SK-N-SH treated with all-trans-retinoic acid at 6 μM for 48 hours (cell line): ENCODE measurements at regions not wholly inside any gene's neighbourhood (a gene's known extent, or its start where the extent isn't known, plus 50 kb on each side); places are given as distances from the start of the nearest gene placed in this dataset.

Experiments used
- ATAC-seq: fragments of 200-7000 bp; cut with Tn5 transposase; 3 replicates; pipeline ENCODE4 v1.9.1; 2020; ENCODE audit warnings: mild to moderate bottlenecking, moderate library complexity
- ARNTL ChIP-seq: fragments of 450-650 bp; formaldehyde crosslinking; IDR thresholded peaks from 2 replicates; pipeline ENCODE4 v1.5.0; 2020; ENCODE audit warnings: low read depth, mild to moderate bottlenecking, moderate library complexity, borderline replicate concordance
- BACH2 ChIP-seq: fragments of 250-450 bp; sonication (Bioruptor Pico); IDR thresholded peaks from 2 replicates; pipeline ENCODE4 v1.9.0; 2021; ENCODE audit warnings: mild to moderate bottlenecking, borderline replicate concordance
- CSDC2 ChIP-seq: fragments of 250-450 bp; sonication (Bioruptor Pico); IDR thresholded peaks from 2 replicates; pipeline ENCODE4 v1.5.0; 2020; ENCODE audit warnings: mild to moderate bottlenecking, moderate library complexity
- ESRRG ChIP-seq: fragments of 250-450 bp; sonication (Bioruptor Pico); IDR thresholded peaks from 2 replicates; pipeline ENCODE4 v1.6.1; 2021; ENCODE audit warnings: mild to moderate bottlenecking
- GLIS3 ChIP-seq: fragments of 250-450 bp; sonication (Bioruptor Pico); IDR thresholded peaks from 2 replicates; pipeline ENCODE4 v1.5.0; 2020; ENCODE audit warnings: mild to moderate bottlenecking, moderate library complexity
- ISL1 ChIP-seq: fragments of 250-450 bp; sonication (Bioruptor Pico); IDR thresholded peaks from 2 replicates; pipeline ENCODE4 v2.1.2; 2022; ENCODE audit warnings: mild to moderate bottlenecking, moderate library complexity
- OSR1 ChIP-seq: fragments of 250-450 bp; sonication (Bioruptor Pico); IDR thresholded peaks from 2 replicates; pipeline ENCODE4 v1.8.0; 2022; ENCODE audit warnings: moderate library complexity, mild to moderate bottlenecking, inconsistent platforms
- PPARA ChIP-seq: fragments of 250-450 bp; sonication (Bioruptor Pico); IDR thresholded peaks from 2 replicates; pipeline ENCODE4 v1.5.0; 2020; ENCODE audit warnings: mild to moderate bottlenecking, borderline replicate concordance
- RARB ChIP-seq: fragments of 250-450 bp; sonication (Bioruptor Pico); IDR thresholded peaks from 2 replicates; pipeline ENCODE4 v1.8.0; 2021; ENCODE audit warnings: mild to moderate bottlenecking, moderate library complexity
- SNAI2 ChIP-seq: fragments of 250-450 bp; sonication (Bioruptor Pico); IDR thresholded peaks from 2 replicates; pipeline ENCODE4 v1.5.0; 2020; ENCODE audit warnings: mild to moderate bottlenecking, moderate library complexity
- TCF4 ChIP-seq: fragments of 250-450 bp; sonication (Bioruptor Pico); IDR thresholded peaks from 2 replicates; pipeline ENCODE4 v1.8.0; 2021; ENCODE audit warnings: mild to moderate bottlenecking, moderate library complexity, borderline replicate concordance
- ZFP3 ChIP-seq: fragments of 250-450 bp; sonication (Bioruptor Pico); IDR thresholded peaks from 2 replicates; pipeline ENCODE4 v1.5.0; 2020; ENCODE audit warnings: mild to moderate bottlenecking, moderate library complexity
- ZFP30 ChIP-seq: fragments of 450-650 bp; formaldehyde crosslinking; IDR thresholded peaks from 2 replicates; pipeline ENCODE4 v1.5.0; 2022; ENCODE audit warnings: mild to moderate bottlenecking, moderate library complexity
- ZNF565 ChIP-seq: fragments of 450-650 bp; formaldehyde crosslinking; conservative IDR thresholded peaks from 2 replicates; pipeline ENCODE4 v1.5.0; 2020; ENCODE audit warnings: low read depth, mild to moderate bottlenecking, moderate library complexity
- ZNF70 ChIP-seq: fragments of 450-650 bp; formaldehyde crosslinking; IDR thresholded peaks from 2 replicates; pipeline ENCODE4 v1.5.0; 2020; ENCODE audit warnings: mild to moderate bottlenecking, moderate library complexity
- ZNF8 ChIP-seq: fragments of 450-650 bp; formaldehyde crosslinking; IDR thresholded peaks from 2 replicates; pipeline ENCODE4 v1.5.0; 2020; ENCODE audit warnings: mild to moderate bottlenecking, moderate library complexity
- TF ChIP-seq, protein P1 (sequence below): fragments of 250-450 bp; sonication (Bioruptor Pico); IDR thresholded peaks from 2 replicates; pipeline ENCODE4 v1.8.0; 2020; ENCODE audit warnings: mild to moderate bottlenecking, moderate library complexity, borderline replicate concordance
- TF ChIP-seq, protein P2 (sequence below): fragments of 250-450 bp; sonication (Bioruptor Pico); IDR thresholded peaks from 2 replicates; pipeline ENCODE4 v1.5.1; 2021; ENCODE audit warnings: mild to moderate bottlenecking, moderate library complexity
- TF ChIP-seq, protein P3 (sequence below): fragments of 250-450 bp; sonication (Bioruptor Pico); IDR thresholded peaks from 2 replicates; pipeline ENCODE4 v1.8.0; 2021; ENCODE audit warnings: low read depth, mild to moderate bottlenecking, moderate library complexity, borderline replicate concordance

DNA sequence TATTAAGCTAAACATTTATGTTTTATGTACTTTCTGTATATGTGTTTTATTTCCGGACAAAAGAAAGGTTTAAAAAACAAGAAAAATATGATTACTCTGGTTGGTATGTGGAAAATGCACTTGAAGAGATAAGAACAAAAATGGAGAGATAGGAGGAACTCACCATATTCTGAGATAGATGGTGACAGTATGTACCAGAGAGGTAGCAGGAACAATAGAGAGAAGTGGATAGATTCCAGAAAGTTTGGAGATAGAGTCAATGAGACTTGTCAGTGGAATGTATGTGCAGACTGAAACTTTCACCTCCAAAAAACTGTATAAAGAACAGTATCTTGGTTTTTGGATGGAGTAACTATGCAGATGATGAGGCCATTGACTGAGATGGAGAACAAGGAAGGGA, 105.6 kb upstream of the FSHR start (continued):
- TF ChIP-seq PPARA (CRISPR knock-in tag) (no peak), RARB (CRISPR knock-in tag) (no peak), ISL1 (CRISPR knock-in tag) (no peak), CSDC2 (CRISPR knock-in tag) (no peak), ZNF565 (CRISPR knock-in tag) (no peak)

DNA sequence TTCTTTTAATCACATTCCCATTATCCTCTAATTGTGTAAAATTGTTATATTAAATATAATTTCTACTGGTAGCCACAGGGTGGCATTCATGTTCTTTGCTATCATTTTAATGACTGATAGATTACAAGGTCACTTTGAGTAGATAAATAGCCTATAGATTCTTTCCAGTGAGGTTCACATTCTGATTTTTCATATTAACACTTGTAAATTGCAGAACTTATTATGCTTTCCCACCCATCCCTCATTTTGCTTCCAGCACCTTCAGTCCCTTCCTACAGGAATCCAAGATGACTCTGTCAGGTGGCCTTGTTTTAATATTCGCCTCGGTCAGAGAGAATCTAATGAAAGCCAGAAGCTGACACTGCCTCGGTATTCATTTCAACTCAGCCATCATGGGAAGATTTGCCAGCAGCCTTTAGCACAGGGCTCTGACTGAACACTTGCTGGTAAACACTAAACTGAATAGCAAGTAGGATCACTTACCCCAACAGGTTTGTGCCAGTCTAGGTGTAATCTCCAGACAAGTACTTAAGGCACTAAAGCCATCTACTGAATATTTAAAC, 101.2 kb upstream of the FSHR start:
- TF ChIP-seq TCF4 (CRISPR knock-in tag), result no peak; the same call in 1 of the 2 replicates
- TF ChIP-seq, all 23 proteins: peak for 0
- no peak for ATAC-seq

DNA sequence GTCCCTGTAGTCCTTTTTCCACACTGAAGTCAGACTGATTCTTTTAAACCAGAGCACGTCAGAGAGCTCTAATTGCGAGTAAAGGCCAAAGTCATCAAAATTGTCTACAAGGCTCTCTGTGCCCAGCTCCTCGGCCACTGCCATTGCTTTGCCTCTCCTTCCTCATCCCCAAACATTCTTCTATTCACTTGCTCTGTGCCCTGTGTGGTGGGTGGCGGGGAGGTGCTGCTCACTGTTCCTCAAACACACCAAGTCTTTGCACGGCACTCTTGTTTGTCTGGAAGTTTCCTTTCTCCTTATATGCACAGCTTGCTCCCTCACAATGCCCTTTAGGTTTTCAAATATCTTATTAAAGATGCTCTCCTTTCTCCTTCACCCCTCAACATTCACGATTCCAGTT, 100.1 kb upstream of the FSHR start:
- no peak for ATAC-seq
- TF ChIP-seq ZNF8 (CRISPR knock-in tag) (no peak), OSR1 (no peak), ZNF70 (CRISPR knock-in tag) (no peak), PPARA (CRISPR knock-in tag) (no peak), ESRRG (no peak), GLIS3 (CRISPR knock-in tag) (no peak), ZFP3 (no peak), TCF4 (CRISPR knock-in tag) (no peak), BACH2 (CRISPR knock-in tag) (no peak), CSDC2 (CRISPR knock-in tag) (no peak), SNAI2 (CRISPR knock-in tag) (no peak)
- TF ChIP-seq, protein P1, sequence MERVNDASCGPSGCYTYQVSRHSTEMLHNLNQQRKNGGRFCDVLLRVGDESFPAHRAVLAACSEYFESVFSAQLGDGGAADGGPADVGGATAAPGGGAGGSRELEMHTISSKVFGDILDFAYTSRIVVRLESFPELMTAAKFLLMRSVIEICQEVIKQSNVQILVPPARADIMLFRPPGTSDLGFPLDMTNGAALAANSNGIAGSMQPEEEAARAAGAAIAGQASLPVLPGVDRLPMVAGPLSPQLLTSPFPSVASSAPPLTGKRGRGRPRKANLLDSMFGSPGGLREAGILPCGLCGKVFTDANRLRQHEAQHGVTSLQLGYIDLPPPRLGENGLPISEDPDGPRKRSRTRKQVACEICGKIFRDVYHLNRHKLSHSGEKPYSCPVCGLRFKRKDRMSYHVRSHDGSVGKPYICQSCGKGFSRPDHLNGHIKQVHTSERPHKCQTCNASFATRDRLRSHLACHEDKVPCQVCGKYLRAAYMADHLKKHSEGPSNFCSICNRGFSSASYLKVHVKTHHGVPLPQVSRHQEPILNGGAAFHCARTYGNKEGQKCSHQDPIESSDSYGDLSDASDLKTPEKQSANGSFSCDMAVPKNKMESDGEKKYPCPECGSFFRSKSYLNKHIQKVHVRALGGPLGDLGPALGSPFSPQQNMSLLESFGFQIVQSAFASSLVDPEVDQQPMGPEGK (CRISPR knock-in tag), result no peak
- TF ChIP-seq, protein P2, sequence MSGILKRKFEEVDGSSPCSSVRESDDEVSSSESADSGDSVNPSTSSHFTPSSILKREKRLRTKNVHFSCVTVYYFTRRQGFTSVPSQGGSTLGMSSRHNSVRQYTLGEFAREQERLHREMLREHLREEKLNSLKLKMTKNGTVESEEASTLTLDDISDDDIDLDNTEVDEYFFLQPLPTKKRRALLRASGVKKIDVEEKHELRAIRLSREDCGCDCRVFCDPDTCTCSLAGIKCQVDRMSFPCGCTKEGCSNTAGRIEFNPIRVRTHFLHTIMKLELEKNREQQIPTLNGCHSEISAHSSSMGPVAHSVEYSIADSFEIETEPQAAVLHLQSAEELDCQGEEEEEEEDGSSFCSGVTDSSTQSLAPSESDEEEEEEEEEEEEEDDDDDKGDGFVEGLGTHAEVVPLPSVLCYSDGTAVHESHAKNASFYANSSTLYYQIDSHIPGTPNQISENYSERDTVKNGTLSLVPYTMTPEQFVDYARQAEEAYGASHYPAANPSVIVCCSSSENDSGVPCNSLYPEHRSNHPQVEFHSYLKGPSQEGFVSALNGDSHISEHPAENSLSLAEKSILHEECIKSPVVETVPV (CRISPR knock-in tag), result no peak

DNA sequence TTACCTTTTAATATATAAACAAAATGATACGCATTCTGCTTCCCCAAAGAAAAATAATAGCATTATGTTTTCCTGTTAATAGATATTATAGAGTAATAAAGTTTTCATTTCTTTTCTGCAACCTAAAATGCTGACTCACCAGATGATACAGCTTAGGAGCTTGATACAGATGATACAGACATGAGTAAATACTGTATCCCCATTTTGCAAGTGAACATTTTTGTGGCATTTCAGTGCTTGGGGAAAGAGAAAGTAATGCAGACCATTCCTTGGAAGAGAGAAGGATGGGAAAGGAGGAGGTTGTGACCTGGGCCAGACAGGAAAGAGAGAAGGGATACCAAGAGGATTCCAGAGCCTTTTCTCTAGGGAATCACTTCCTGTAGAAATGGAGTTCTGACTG, 97.5 kb upstream of the FSHR start:
- no peak for ATAC-seq

More for the DNA sequence above, 97.5 kb upstream of the FSHR start:
- TF ChIP-seq ZNF8 (CRISPR knock-in tag) (no peak), OSR1 (no peak), ISL1 (CRISPR knock-in tag) (no peak), ZFP30 (CRISPR knock-in tag) (no peak), ARNTL (CRISPR knock-in tag) (no peak), ZNF70 (CRISPR knock-in tag) (no peak), ZNF565 (CRISPR knock-in tag) (no peak), RARB (CRISPR knock-in tag) (no peak), GLIS3 (CRISPR knock-in tag) (no peak), BACH2 (CRISPR knock-in tag) (no peak), CSDC2 (CRISPR knock-in tag) (no peak), ZFP3 (no peak), TCF4 (CRISPR knock-in tag) (no peak)
- TF ChIP-seq, protein P2 (CRISPR knock-in tag), result no peak
- TF ChIP-seq, protein P1 (CRISPR knock-in tag), result no peak
- TF ChIP-seq, protein P3, sequence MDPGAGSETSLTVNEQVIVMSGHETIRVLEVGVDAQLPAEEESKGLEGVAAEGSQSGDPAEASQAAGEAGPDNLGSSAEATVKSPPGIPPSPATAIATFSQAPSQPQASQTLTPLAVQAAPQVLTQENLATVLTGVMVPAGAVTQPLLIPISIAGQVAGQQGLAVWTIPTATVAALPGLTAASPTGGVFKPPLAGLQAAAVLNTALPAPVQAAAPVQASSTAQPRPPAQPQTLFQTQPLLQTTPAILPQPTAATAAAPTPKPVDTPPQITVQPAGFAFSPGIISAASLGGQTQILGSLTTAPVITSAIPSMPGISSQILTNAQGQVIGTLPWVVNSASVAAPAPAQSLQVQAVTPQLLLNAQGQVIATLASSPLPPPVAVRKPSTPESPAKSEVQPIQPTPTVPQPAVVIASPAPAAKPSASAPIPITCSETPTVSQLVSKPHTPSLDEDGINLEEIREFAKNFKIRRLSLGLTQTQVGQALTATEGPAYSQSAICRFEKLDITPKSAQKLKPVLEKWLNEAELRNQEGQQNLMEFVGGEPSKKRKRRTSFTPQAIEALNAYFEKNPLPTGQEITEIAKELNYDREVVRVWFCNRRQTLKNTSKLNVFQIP, result no peak
